ENCODE measurements at regions not wholly inside any gene's neighbourhood (a gene's known extent, or its start where the extent isn't known, plus 50 kb on each side); places are given as distances from the start of the nearest gene placed in this dataset.

DNA sequence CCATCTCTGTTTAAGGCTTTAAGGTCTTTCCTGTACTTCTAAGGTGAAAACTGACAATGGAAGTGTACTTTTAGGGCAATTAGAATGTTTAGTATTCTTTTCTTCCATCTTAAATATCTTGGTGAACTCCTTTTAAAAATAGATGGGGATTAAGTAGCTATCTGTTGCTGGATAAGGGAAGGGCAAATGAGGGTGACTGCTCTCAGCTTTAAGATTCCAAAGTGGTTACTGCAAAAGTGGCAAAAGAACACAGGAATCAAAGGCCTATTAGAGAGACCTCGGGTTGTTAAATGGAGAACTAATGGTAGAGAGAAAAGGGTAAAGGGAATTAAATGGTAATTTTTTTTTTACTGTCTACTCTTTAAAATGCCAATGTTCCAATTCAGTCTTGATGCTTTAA lies 774.1 kb upstream of the B3GALT2 start:
- no peak overlapping the region for H3K27ac ChIP-seq (ENCODE audit: low read depth, low read length, severe bottlenecking)
- WGBS, 2 experiments (ENCODE audit: insufficient coverage in 2 of 2) = 60% methylated on average over 1 of the region's 1 CpG; no CpG with 5 or more reads in 1 of the 2 experiments

DNA sequence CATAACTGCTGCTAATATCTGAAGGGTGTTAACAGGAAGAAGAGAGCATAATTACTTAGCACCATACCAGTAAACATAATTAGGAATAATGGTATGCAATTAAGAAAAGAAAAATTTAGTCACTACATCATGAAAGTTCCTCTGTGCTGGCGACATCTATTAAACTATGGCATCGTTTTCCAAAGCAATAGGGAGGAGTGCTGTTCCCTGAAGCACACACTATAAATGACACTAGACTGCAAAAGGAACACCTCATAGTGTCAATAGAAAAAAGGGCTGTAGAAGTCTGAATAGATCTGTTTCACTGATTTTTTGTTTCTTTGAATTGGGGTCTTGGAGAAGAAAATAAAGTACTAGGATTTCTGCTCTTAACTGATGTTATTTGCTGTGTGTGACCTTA lies 773.6 kb upstream of the B3GALT2 start:
- Histone ChIP-seq H3K4me3 (ENCODE audit: extremely low read depth, insufficient read depth, low read length, poor library complexity, severe bottlenecking) (no peak overlapping the region), H3K4me1 (ENCODE audit: control insufficient read depth, insufficient read depth, low read length, poor library complexity, severe bottlenecking) (no peaks in the 10 kb centered on the region), H3K36me3 (ENCODE audit: control insufficient read depth, insufficient read depth, low read length) (no peaks in the 10 kb centered on the region), H3K9me3 (ENCODE audit: control insufficient read depth, low read length) (no peaks in the 10 kb centered on the region), H3K27ac (ENCODE audit: low read depth, low read length, severe bottlenecking) (no peak overlapping the region)
- no CpG with 5 or more reads among the region's 2 CpGs for WGBS, 2 experiments (ENCODE audit: insufficient coverage in 2 of 2)

More for the DNA sequence above, 774.1 kb upstream of the B3GALT2 start:
- Histone ChIP-seq H3K9me3 (ENCODE audit: control insufficient read depth, low read length) (no peaks in the 10 kb centered on the region), H3K36me3 (ENCODE audit: control insufficient read depth, insufficient read depth, low read length) (no peaks in the 10 kb centered on the region), H3K4me1 (ENCODE audit: control insufficient read depth, insufficient read depth, low read length, poor library complexity, severe bottlenecking) (no peaks in the 10 kb centered on the region), H3K4me3 (ENCODE audit: extremely low read depth, insufficient read depth, low read length, poor library complexity, severe bottlenecking) (no peak overlapping the region)

- Histone ChIP-seq H3K36me3 (ENCODE audit: control insufficient read depth, insufficient read depth, low read length) (no peaks in the 10 kb centered on the region), H3K4me3 (ENCODE audit: extremely low read depth, insufficient read depth, low read length, poor library complexity, severe bottlenecking) (no peak overlapping the region), H3K27ac (ENCODE audit: low read depth, low read length, severe bottlenecking) (no peak overlapping the region), H3K9me3 (ENCODE audit: control insufficient read depth, low read length) (no peaks in the 10 kb centered on the region), H3K4me1 (ENCODE audit: control insufficient read depth, insufficient read depth, low read length, poor library complexity, severe bottlenecking) (no peaks in the 10 kb centered on the region)
- WGBS, 2 experiments (ENCODE audit: insufficient coverage in 2 of 2) = 89 to 91% methylated on average over 6 of the region's 7 CpGs
Measured at GRCh38 chr1:193957556-193958095, 771.2 kb upstream of the B3GALT2 start.

DNA sequence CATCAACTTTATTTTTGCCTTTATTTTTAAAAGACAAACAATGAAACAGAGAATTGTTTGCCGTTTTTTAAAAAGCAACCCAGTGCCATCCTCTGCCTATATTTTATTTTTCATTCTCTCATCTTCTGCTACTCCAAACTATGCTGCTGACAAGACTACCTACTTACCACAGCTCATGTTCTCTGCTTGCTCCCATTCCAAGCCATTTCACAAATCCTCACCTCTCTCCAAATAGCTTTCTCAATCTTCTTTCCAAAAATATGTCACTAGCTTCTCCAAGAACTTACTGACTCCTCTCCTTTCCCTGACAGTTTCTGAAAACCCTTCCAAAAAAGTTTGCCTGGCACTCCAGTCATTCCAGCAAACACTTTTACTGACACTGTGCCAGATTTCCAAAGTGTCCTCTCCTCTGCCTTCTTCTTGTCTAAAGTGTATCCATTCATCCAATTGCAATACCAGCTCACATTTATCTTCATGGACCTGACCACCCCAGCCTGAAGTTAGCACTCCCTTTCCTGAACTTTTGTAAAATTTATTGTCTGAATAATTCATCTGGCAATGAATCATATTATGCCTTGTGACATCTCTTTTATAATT lies 766.5 kb upstream of the B3GALT2 start:
- H3K27ac ChIP-seq (ENCODE audit: low read depth, low read length, severe bottlenecking) = no peak overlapping the region
- no peaks in the 10 kb centered on the region for H3K9me3 ChIP-seq (ENCODE audit: control insufficient read depth, low read length)
- H3K4me1 ChIP-seq (ENCODE audit: control insufficient read depth, insufficient read depth, low read length, poor library complexity, severe bottlenecking) = no peaks in the 10 kb centered on the region
- WGBS, 2 experiments (ENCODE audit: insufficient coverage in 2 of 2) = 100% methylated on average over 1 of the region's 1 CpG
- no peaks in the 10 kb centered on the region for H3K36me3 ChIP-seq (ENCODE audit: control insufficient read depth, insufficient read depth, low read length)
- H3K4me3 ChIP-seq (ENCODE audit: extremely low read depth, insufficient read depth, low read length, poor library complexity, severe bottlenecking) = no peak overlapping the region

DNA sequence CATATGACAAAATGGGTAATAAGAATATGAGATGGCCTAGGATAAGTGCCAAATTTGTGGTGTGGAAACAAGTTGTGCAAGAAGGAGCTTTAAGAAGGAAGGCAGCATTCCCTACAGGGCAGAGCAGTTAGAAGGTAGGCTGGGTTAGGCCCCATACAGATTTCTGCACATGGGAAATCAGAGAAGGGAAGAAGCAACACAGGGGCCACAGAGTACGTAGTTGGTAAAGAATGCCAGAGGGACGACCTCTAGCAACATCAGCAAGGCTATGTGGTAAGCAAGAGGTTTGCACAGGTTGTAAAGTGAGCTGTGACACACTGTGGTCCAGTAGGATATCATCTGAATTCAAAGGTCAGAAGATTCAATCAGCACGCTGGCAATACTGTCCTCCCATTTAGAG lies 765.6 kb upstream of the B3GALT2 start:
- Histone ChIP-seq H3K27ac (ENCODE audit: low read depth, low read length, severe bottlenecking) (no peak overlapping the region), H3K36me3 (ENCODE audit: control insufficient read depth, insufficient read depth, low read length) (no peaks in the 10 kb centered on the region), H3K9me3 (ENCODE audit: control insufficient read depth, low read length) (no peaks in the 10 kb centered on the region), H3K4me3 (ENCODE audit: extremely low read depth, insufficient read depth, low read length, poor library complexity, severe bottlenecking) (no peak overlapping the region), H3K4me1 (ENCODE audit: control insufficient read depth, insufficient read depth, low read length, poor library complexity, severe bottlenecking) (no peaks in the 10 kb centered on the region)
- 88 to 95% methylated on average over 3 of the region's 3 CpGs for WGBS, 2 experiments (ENCODE audit: insufficient coverage in 2 of 2)

DNA sequence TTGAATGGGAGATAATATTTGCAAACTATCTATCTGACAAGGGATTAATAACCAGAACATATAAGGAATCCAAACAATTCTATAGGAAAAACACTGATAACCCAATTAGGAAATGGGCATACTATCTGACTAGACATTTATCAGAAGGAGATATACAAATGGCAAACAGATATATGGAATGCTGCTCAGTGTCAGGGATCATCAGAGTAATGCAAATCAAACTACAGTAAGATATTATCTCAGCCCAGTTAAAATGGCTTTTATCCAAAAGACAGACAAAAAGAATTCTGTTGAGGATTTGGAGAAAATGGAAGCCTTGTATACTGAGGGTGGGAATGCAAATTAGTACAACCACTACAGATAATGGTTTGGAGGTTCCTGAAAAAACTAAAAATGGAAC lies 758.0 kb upstream of the B3GALT2 start:
- Histone ChIP-seq H3K4me1 (ENCODE audit: control insufficient read depth, insufficient read depth, low read length, poor library complexity, severe bottlenecking) (no peaks in the 10 kb centered on the region), H3K9me3 (ENCODE audit: control insufficient read depth, low read length) (no peaks in the 10 kb centered on the region)

GRCh38 chr1:193940176-193940575 lies 753.8 kb upstream of the B3GALT2 start:
- WGBS, 2 experiments (ENCODE audit: insufficient coverage in 2 of 2) = 78% methylated on average over 1 of the region's 1 CpG; no CpG with 5 or more reads in 1 of the 2 experiments
- no peak overlapping the region for H3K4me3 ChIP-seq (ENCODE audit: extremely low read depth, insufficient read depth, low read length, poor library complexity, severe bottlenecking)
- no peaks in the 10 kb centered on the region for H3K4me1 ChIP-seq (ENCODE audit: control insufficient read depth, insufficient read depth, low read length, poor library complexity, severe bottlenecking)

More for the DNA sequence above, 758.0 kb upstream of the B3GALT2 start:
- Histone ChIP-seq H3K4me3 (ENCODE audit: extremely low read depth, insufficient read depth, low read length, poor library complexity, severe bottlenecking) (no peak overlapping the region), H3K27ac (ENCODE audit: low read depth, low read length, severe bottlenecking) (no peak overlapping the region), H3K36me3 (ENCODE audit: control insufficient read depth, insufficient read depth, low read length) (no peaks in the 10 kb centered on the region)

GRCh38 chr1:193939585-193939984 lies 753.2 kb upstream of the B3GALT2 start:
- Histone ChIP-seq H3K9me3 (ENCODE audit: control insufficient read depth, low read length) (no peaks in the 10 kb centered on the region), H3K4me3 (ENCODE audit: extremely low read depth, insufficient read depth, low read length, poor library complexity, severe bottlenecking) (no peak overlapping the region), H3K27ac (ENCODE audit: low read depth, low read length, severe bottlenecking) (no peak overlapping the region), H3K4me1 (ENCODE audit: control insufficient read depth, insufficient read depth, low read length, poor library complexity, severe bottlenecking) (no peaks in the 10 kb centered on the region), H3K36me3 (ENCODE audit: control insufficient read depth, insufficient read depth, low read length) (no peaks in the 10 kb centered on the region)
- WGBS, 2 experiments (ENCODE audit: insufficient coverage in 2 of 2) = 100% methylated on average over 2 of the region's 3 CpGs

More at GRCh38 chr1:193940176-193940575, 753.8 kb upstream of the B3GALT2 start:
- H3K36me3 ChIP-seq (ENCODE audit: control insufficient read depth, insufficient read depth, low read length) = no peaks in the 10 kb centered on the region
- no peaks in the 10 kb centered on the region for H3K9me3 ChIP-seq (ENCODE audit: control insufficient read depth, low read length)
- no peak overlapping the region for H3K27ac ChIP-seq (ENCODE audit: low read depth, low read length, severe bottlenecking)

DNA sequence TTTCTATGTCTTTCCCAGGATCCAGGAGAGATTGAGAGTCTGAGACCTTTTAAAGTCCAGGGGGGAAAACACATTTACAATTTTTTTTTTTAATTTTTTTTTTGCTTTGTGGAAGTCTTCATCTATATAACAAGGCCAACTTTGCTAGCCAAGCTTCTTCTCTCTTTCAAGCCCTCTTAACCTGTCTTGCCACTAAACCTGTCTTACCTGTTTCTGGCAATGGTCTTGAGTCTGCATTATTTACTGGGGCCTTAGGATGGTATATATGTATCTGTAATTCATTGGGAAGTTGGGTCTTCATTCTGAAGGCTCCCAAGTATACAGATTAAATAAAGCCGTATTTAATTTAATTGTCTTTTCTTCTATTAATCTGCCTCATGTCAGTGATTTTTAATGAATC lies 750.9 kb upstream of the B3GALT2 start:
- H3K27ac ChIP-seq (ENCODE audit: low read depth, low read length, severe bottlenecking) = no peak overlapping the region
- WGBS, 2 experiments (ENCODE audit: insufficient coverage in 2 of 2) = no CpG with 5 or more reads among the region's 1 CpG
- H3K4me1 ChIP-seq (ENCODE audit: control insufficient read depth, insufficient read depth, low read length, poor library complexity, severe bottlenecking) = no peaks in the 10 kb centered on the region
- H3K4me3 ChIP-seq (ENCODE audit: extremely low read depth, insufficient read depth, low read length, poor library complexity, severe bottlenecking) = no peak overlapping the region
- H3K9me3 ChIP-seq (ENCODE audit: control insufficient read depth, low read length) = no peaks in the 10 kb centered on the region
- no peaks in the 10 kb centered on the region for H3K36me3 ChIP-seq (ENCODE audit: control insufficient read depth, insufficient read depth, low read length)

DNA sequence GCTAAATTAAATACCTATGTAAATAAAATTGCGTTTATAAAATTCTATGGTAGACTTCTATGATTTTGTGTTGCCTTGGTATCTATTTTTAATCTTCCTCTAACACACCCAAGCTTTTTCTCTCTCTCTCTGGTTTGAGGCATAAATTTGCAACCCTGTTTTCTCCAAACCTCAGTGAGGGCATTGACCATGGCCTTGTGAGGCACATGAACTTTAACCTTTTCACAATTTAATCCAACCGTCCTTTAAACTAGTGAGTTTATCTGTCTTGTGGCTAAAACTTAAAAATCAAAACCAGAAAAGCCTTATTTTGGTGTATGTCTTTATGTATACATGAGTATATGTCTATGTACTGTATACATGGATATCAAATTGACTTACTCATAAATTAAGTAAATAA lies 746.6 kb upstream of the B3GALT2 start:
- Histone ChIP-seq H3K4me3 (ENCODE audit: extremely low read depth, insufficient read depth, low read length, poor library complexity, severe bottlenecking) (no peak overlapping the region), H3K27ac (ENCODE audit: low read depth, low read length, severe bottlenecking) (no peak overlapping the region), H3K9me3 (ENCODE audit: control insufficient read depth, low read length) (peaks cover 4% of the 10 kb centered on the region), H3K4me1 (ENCODE audit: control insufficient read depth, insufficient read depth, low read length, poor library complexity, severe bottlenecking) (no peaks in the 10 kb centered on the region), H3K36me3 (ENCODE audit: control insufficient read depth, insufficient read depth, low read length) (no peaks in the 10 kb centered on the region)
- no CpG with 5 or more reads among the region's 2 CpGs for WGBS, 2 experiments (ENCODE audit: insufficient coverage in 2 of 2)

GRCh38 chr1:193931356-193931755 lies 744.9 kb upstream of the B3GALT2 start:
- Histone ChIP-seq H3K9me3 (ENCODE audit: control insufficient read depth, low read length) (peaks cover 13% of the 10 kb centered on the region), H3K36me3 (ENCODE audit: control insufficient read depth, insufficient read depth, low read length) (no peaks in the 10 kb centered on the region)
- 95 to 96% methylated on average over 3 to 6 of the region's 8 CpGs for WGBS, 2 experiments (ENCODE audit: insufficient coverage in 2 of 2)

More at GRCh38 chr1:193931356-193931755, 744.9 kb upstream of the B3GALT2 start:
- H3K27ac ChIP-seq (ENCODE audit: low read depth, low read length, severe bottlenecking) = no peak overlapping the region
- no peaks in the 10 kb centered on the region for H3K4me1 ChIP-seq (ENCODE audit: control insufficient read depth, insufficient read depth, low read length, poor library complexity, severe bottlenecking)
- H3K4me3 ChIP-seq (ENCODE audit: extremely low read depth, insufficient read depth, low read length, poor library complexity, severe bottlenecking) = no peak overlapping the region
